WTC11 (cell line): ENCODE measurements at regions not wholly inside any gene's neighbourhood (a gene's known extent, or its start where the extent isn't known, plus 50 kb on each side); places are given as distances from the start of the nearest gene placed in this dataset.

Experiments
- ATAC-seq: fragments of 200-7000 bp; cut with Tn5 transposase; 2 replicates; pipeline ENCODE4 v1.10.0; 2021; ENCODE audit warnings: mild to moderate bottlenecking, moderate library complexity
- CTCF ChIA-PET: fragments of 300-600 bp; sonication (Branson Sonifier 250); formaldehyde crosslinking; loops from one replicate; lab custom pipeline; 2021; ENCODE audit warnings: antibody characterized with exemption; lab: Charles Lee
- POLR2A ChIA-PET: fragments of 350-600 bp; sonication (Branson Sonifier 250); formaldehyde crosslinking; loops from one replicate; lab custom pipeline; 2021; ENCODE audit warnings: antibody characterized with exemption; lab: Charles Lee
- DNase-seq: peaks from one replicate; pipeline ENCODE4 v3.0.0; 2021; ENCODE audit warnings: low spot score
- H3K27ac Mint-ChIP-seq: 2 replicates; pipeline ENCODE4 v1.8.0; 2021; ENCODE audit warnings: mixed read lengths
- H3K27me3 Mint-ChIP-seq: 2 replicates; pipeline ENCODE4 v1.8.0; 2021; ENCODE audit warnings: low read depth, mild to moderate bottlenecking, moderate library complexity, mixed read lengths
- H3K36me3 Mint-ChIP-seq: 2 replicates; pipeline ENCODE4 v1.8.0; 2021; ENCODE audit warnings: mixed read lengths
- H3K4me1 Mint-ChIP-seq: 2 replicates; pipeline ENCODE4 v1.8.0; 2022; ENCODE audit warnings: mixed read lengths
- H3K4me3 Mint-ChIP-seq: 2 replicates; pipeline ENCODE4 v1.8.0; 2021; ENCODE audit warnings: mild to moderate bottlenecking, moderate library complexity, mixed read lengths
- H3K9me3 Mint-ChIP-seq: 2 replicates; pipeline ENCODE4 v1.8.0; 2021; ENCODE audit warnings: mixed read lengths
- ARID4B ChIP-seq: sonication (generic); formaldehyde crosslinking; IDR thresholded peaks from 2 replicates; pipeline ENCODE4 v1.8.0; 2023; ENCODE audit warnings: missing genetic modification reagents, mild to moderate bottlenecking, borderline replicate concordance
- FOXK1 ChIP-seq: sonication (generic); formaldehyde crosslinking; IDR thresholded peaks from 2 replicates; pipeline ENCODE4 v1.8.0; 2022; ENCODE audit warnings: mild to moderate bottlenecking, moderate library complexity, missing genetic modification reagents
- GTF2I ChIP-seq: fragments of 250-450 bp; sonication (Bioruptor Pico); conservative IDR thresholded peaks from 2 replicates; pipeline ENCODE4 v1.4.0; 2021; ENCODE audit warnings: mild to moderate bottlenecking
- JAZF1 ChIP-seq: fragments of 250-450 bp; sonication (Bioruptor Pico); IDR thresholded peaks from 2 replicates; pipeline ENCODE4 v1.9.0; 2021; ENCODE audit warnings: moderate library complexity, mild to moderate bottlenecking, inconsistent platforms
- MYBL2 ChIP-seq: sonication (generic); formaldehyde crosslinking; IDR thresholded peaks from 2 replicates; pipeline ENCODE4 v1.8.1; 2023; ENCODE audit warnings: mild to moderate bottlenecking, moderate library complexity, missing genetic modification reagents
- NFATC4 ChIP-seq: fragments of 250-450 bp; sonication (Bioruptor Pico); IDR thresholded peaks from 2 replicates; pipeline ENCODE4 v1.9.0; 2021; ENCODE audit warnings: mild to moderate bottlenecking
- NR2C2 ChIP-seq: sonication (generic); formaldehyde crosslinking; IDR thresholded peaks from 2 replicates; pipeline ENCODE4 v1.8.0; 2022; ENCODE audit warnings: mild to moderate bottlenecking, missing genetic modification reagents
- PRRX2 ChIP-seq: fragments of 250-450 bp; sonication (Bioruptor Pico); IDR thresholded peaks from 2 replicates; pipeline ENCODE4 v1.8.0; 2021; ENCODE audit warnings: mild to moderate bottlenecking
- RELA ChIP-seq: sonication (generic); formaldehyde crosslinking; IDR thresholded peaks from 2 replicates; pipeline ENCODE4 v1.8.1; 2022; ENCODE audit warnings: missing genetic modification reagents, mild to moderate bottlenecking, borderline replicate concordance
- SMAD4 ChIP-seq: sonication (generic); formaldehyde crosslinking; IDR thresholded peaks from 2 replicates; pipeline ENCODE4 v1.8.0; 2022; ENCODE audit warnings: mild to moderate bottlenecking, missing genetic modification reagents
- TCF7 ChIP-seq: sonication (generic); formaldehyde crosslinking; IDR thresholded peaks from 2 replicates; pipeline ENCODE4 v1.8.0; 2022; ENCODE audit warnings: mild to moderate bottlenecking, low read depth, missing genetic modification reagents, moderate library complexity
- TEAD1 ChIP-seq: sonication (generic); formaldehyde crosslinking; IDR thresholded peaks from 2 replicates; pipeline ENCODE4 v1.8.0; 2022; ENCODE audit warnings: mild to moderate bottlenecking, missing genetic modification reagents
- USF1 ChIP-seq: sonication (generic); formaldehyde crosslinking; IDR thresholded peaks from 2 replicates; pipeline ENCODE4 v1.8.0; 2022; ENCODE audit warnings: mild to moderate bottlenecking, missing genetic modification reagents
- ZNF396 ChIP-seq: fragments of 250-450 bp; sonication (Bioruptor Pico); IDR thresholded peaks from 2 replicates; pipeline ENCODE4 v1.8.0; 2021; ENCODE audit warnings: mild to moderate bottlenecking, moderate library complexity, borderline replicate concordance
- TF ChIP-seq, protein P1 (sequence below): sonication (generic); formaldehyde crosslinking; IDR thresholded peaks from 2 replicates; pipeline ENCODE4 v1.8.1; 2022; ENCODE audit warnings: low read depth, mild to moderate bottlenecking, moderate library complexity, missing genetic modification reagents, borderline replicate concordance
- TF ChIP-seq, protein P2 (sequence below): sonication (generic); formaldehyde crosslinking; IDR thresholded peaks from 2 replicates; pipeline ENCODE4 v1.8.0; 2023; ENCODE audit warnings: mild to moderate bottlenecking, missing genetic modification reagents
- TF ChIP-seq, protein P3 (sequence below): sonication (generic); formaldehyde crosslinking; IDR thresholded peaks from 2 replicates; pipeline ENCODE4 v1.8.0; 2023; ENCODE audit warnings: missing genetic modification reagents
- TF ChIP-seq, protein P4 (sequence below): sonication (generic); formaldehyde crosslinking; IDR thresholded peaks from 2 replicates; pipeline ENCODE4 v1.8.1; 2023; ENCODE audit warnings: mild to moderate bottlenecking, missing genetic modification reagents, moderate library complexity

DNA sequence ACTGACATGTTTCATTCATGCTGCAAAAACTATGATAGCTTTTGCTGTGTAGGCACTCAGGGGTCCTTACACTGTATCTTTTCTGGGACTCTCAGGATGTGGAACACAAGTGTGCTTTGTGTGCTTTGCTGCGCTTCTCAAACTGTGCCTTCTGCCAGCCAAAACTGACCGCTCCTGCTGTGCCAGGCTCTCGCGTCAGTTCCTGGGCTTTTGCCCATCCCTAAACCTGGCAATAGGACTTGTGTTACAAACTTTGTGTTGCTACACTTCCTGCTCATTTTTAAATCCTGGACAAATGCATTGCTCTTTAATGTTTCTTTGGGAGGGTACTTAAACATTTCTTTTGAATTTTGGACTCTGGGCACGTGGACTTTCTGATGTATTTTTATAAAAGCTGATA, 60.3 kb downstream of the DIPK2A start:
- POLR2A ChIA-PET: no interaction called here
- CTCF ChIA-PET: no interaction called here

More for the DNA sequence above, 60.3 kb downstream of the DIPK2A start:
- no peaks in the 10 kb centered on the region for H3K36me3 Mint-ChIP-seq
- peaks cover 6% of the 10 kb centered on the region for H3K4me1 Mint-ChIP-seq
- no peaks in the 10 kb centered on the region for H3K9me3 Mint-ChIP-seq
- H3K27ac Mint-ChIP-seq: no peak overlapping the region
- no peak overlapping the region for H3K4me3 Mint-ChIP-seq
- no peaks in the 10 kb centered on the region for H3K27me3 Mint-ChIP-seq
- no peak for DNase-seq
- ATAC-seq: no peak
- no peak for TF ChIP-seq JAZF1 (CRISPR knock-in tag)
- no peak for TF ChIP-seq MYBL2 (CRISPR knock-in tag)
- TF ChIP-seq NR2C2 (CRISPR knock-in tag): no peak
- TF ChIP-seq TEAD1 (CRISPR knock-in tag): no peak
- no peak for TF ChIP-seq TCF7
- no peak for TF ChIP-seq PRRX2 (CRISPR knock-in tag)
- TF ChIP-seq FOXK1 (CRISPR knock-in tag): no peak
- TF ChIP-seq, protein P1, sequence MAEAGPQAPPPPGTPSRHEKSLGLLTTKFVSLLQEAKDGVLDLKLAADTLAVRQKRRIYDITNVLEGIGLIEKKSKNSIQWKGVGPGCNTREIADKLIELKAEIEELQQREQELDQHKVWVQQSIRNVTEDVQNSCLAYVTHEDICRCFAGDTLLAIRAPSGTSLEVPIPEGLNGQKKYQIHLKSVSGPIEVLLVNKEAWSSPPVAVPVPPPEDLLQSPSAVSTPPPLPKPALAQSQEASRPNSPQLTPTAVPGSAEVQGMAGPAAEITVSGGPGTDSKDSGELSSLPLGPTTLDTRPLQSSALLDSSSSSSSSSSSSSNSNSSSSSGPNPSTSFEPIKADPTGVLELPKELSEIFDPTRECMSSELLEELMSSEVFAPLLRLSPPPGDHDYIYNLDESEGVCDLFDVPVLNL: no peak
- TF ChIP-seq ARID4B (CRISPR knock-in tag): no peak
- TF ChIP-seq RELA (CRISPR knock-in tag): no peak
- TF ChIP-seq, protein P2, sequence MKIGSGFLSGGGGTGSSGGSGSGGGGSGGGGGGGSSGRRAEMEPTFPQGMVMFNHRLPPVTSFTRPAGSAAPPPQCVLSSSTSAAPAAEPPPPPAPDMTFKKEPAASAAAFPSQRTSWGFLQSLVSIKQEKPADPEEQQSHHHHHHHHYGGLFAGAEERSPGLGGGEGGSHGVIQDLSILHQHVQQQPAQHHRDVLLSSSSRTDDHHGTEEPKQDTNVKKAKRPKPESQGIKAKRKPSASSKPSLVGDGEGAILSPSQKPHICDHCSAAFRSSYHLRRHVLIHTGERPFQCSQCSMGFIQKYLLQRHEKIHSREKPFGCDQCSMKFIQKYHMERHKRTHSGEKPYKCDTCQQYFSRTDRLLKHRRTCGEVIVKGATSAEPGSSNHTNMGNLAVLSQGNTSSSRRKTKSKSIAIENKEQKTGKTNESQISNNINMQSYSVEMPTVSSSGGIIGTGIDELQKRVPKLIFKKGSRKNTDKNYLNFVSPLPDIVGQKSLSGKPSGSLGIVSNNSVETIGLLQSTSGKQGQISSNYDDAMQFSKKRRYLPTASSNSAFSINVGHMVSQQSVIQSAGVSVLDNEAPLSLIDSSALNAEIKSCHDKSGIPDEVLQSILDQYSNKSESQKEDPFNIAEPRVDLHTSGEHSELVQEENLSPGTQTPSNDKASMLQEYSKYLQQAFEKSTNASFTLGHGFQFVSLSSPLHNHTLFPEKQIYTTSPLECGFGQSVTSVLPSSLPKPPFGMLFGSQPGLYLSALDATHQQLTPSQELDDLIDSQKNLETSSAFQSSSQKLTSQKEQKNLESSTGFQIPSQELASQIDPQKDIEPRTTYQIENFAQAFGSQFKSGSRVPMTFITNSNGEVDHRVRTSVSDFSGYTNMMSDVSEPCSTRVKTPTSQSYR (CRISPR knock-in tag): no peak
- TF ChIP-seq GTF2I: no peak
- TF ChIP-seq ZNF396 (CRISPR knock-in tag): no peak
- no peak for TF ChIP-seq SMAD4 (CRISPR knock-in tag)
- no peak for TF ChIP-seq USF1 (CRISPR knock-in tag)
- TF ChIP-seq, protein P3, sequence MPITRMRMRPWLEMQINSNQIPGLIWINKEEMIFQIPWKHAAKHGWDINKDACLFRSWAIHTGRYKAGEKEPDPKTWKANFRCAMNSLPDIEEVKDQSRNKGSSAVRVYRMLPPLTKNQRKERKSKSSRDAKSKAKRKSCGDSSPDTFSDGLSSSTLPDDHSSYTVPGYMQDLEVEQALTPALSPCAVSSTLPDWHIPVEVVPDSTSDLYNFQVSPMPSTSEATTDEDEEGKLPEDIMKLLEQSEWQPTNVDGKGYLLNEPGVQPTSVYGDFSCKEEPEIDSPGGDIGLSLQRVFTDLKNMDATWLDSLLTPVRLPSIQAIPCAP (CRISPR knock-in tag): no peak
- TF ChIP-seq, protein P4, sequence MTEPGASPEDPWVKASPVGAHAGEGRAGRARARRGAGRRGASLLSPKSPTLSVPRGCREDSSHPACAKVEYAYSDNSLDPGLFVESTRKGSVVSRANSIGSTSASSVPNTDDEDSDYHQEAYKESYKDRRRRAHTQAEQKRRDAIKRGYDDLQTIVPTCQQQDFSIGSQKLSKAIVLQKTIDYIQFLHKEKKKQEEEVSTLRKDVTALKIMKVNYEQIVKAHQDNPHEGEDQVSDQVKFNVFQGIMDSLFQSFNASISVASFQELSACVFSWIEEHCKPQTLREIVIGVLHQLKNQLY (CRISPR knock-in tag): no peak
- no peak for TF ChIP-seq NFATC4 (CRISPR knock-in tag)
